Liver (tissue), 3 donors: ENCODE measurements at regions not wholly inside any gene's neighbourhood (a gene's known extent, or its start where the extent isn't known, plus 50 kb on each side); places are given as distances from the start of the nearest gene placed in this dataset.

Experiments used
- GABPA ChIP-seq, 2 donors: IDR thresholded peaks in 1 of 2; conservative IDR thresholded peaks in 1 of 2; 2 replicates each; pipeline ENCODE4 v1.6.1; 2016; ENCODE audit warnings: antibody characterized with exemption in 2 of 2, mild to moderate bottlenecking in 1 of 2, moderate library complexity in 1 of 2
- TF ChIP-seq, protein P1 (sequence below): fragments of 150-350 bp; IDR thresholded peaks from 2 replicates; pipeline ENCODE4 v1.5.1; 2017; ENCODE audit warnings: improper control_type of control experiment, low read depth, low read length; ENCODE audit not compliant: missing input control
- donor health status: healthy.
- donor health status: healthy.

DNA sequence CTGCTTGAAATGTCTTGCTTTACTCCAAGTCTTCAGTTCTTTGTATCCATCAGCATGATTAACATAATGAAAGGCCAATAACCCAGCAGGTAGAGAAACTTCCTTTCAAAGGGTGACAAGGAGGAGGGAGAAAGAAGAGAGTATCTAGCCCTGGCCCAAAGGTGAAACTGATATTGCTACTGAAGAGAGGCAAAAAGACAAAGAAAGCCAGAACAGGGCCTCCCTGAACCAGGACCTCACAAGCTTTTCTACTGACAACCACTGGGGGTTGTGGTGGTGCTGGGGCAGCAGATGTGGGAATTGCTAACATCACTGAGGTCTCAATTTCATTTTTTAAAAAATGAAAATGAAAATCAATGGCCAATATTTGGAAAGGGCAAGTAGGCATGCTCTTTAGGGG, 234.1 kb downstream of the RSL24D1 start:
- no peak for TF ChIP-seq GABPA (IDR thresholded peaks at IDR 0.05 in 1 of 2, conservative IDR thresholded peaks at IDR 0.05 in 1 of 2)
- TF ChIP-seq, protein P1, sequence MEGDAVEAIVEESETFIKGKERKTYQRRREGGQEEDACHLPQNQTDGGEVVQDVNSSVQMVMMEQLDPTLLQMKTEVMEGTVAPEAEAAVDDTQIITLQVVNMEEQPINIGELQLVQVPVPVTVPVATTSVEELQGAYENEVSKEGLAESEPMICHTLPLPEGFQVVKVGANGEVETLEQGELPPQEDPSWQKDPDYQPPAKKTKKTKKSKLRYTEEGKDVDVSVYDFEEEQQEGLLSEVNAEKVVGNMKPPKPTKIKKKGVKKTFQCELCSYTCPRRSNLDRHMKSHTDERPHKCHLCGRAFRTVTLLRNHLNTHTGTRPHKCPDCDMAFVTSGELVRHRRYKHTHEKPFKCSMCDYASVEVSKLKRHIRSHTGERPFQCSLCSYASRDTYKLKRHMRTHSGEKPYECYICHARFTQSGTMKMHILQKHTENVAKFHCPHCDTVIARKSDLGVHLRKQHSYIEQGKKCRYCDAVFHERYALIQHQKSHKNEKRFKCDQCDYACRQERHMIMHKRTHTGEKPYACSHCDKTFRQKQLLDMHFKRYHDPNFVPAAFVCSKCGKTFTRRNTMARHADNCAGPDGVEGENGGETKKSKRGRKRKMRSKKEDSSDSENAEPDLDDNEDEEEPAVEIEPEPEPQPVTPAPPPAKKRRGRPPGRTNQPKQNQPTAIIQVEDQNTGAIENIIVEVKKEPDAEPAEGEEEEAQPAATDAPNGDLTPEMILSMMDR = no peak
